HG03280 (cell line): ENCODE measurements at regions not wholly inside any gene's neighbourhood (a gene's known extent, or its start where the extent isn't known, plus 50 kb on each side); places are given as distances from the start of the nearest gene placed in this dataset.

Experiments used
- ATAC-seq: cut with Tn5 transposase; IDR thresholded peaks from one replicate; pipeline ENCODE4 v1.9.1; 2021; ENCODE audit warnings: mild to moderate bottlenecking, moderate library complexity; ENCODE audit not compliant: unreplicated experiment

DNA sequence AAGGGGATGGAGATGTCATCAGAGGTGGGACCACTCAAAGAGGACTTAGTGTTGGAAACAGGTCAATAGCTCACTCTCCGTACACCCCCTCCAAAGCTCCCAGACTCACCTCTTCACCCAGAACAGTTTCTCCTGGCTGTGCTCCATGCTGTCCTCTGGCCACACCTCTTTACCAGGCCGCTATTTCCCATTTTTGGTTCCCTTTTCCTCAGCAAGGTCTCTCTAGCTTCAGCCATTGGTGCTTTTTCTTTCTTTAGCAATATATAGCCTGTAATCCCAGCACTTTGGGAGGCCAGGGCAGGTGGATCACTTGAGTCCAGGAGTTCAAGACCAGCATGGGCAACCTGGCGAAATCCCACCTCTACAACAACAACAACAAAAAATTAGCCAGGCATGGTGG lies 123.6 kb upstream of the SMAD3 start:
- no peak for ATAC-seq

DNA sequence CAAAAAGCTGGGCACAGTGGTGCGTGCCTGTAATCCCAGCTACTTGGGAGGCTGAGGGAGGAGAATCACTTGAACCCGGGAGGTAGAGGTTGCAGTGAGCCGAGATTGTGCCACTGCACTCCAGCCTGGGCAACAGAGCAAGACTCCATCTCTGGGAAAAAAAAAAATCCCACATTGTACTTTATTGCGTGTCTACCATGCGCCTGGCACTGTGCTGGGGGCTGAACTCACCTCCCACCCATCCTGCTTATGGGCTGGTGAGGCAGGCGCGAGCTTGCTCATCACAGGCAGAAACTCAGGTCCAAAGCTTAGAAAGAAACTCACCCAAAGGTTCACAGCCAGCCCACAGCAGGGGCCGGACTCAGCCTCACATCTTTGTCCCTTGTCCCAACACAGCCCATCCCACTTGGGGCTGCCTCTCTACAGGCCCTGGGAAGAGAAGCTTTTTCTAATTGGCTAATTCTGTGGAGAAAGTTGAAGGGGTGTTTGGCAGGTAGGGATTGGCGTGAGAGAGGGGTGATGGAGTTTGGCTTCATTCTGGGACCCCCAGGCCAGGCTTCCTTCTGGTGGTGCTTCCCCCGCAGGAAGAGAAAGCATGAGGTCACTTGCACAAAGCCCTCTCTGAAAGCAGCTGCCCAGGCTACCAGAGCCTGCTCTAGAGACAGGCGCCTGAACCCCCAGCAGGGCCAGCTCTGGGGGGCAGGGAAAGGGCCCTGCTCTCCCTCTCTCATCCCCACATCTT lies 122.6 kb upstream of the SMAD3 start:
- ATAC-seq: no peak

DNA sequence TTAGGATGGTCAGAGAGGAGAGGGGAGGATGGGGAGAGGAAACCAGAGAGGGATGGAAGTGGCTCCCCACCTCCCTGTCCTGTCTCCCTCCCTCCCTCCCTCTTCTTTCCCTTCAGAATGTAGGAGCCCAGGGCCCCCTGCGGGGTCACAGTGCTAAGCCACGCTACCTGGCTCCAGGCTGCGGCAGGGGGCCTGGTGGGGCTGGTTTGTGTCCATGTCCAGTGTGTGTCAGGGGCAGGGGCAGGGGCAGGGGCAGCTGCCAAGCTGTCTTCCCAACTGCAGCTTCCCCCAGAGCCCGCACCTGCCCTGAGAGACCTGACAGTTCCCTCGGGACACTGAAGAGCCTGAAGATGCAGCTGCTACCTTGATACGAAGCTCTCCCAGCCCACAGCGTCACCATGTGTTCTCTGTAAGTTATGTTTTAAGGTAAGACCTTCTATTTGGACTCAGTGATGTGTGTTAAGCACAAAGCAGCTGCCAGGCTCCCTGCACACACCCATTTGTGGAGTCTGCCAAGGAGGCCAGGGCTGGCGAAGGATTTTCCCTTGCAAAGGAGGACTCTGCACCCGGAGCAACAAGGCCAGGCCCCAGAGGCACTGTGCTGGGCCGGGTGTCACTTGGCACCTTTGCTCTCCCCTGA lies 121.8 kb upstream of the SMAD3 start:
- no peak for ATAC-seq

DNA sequence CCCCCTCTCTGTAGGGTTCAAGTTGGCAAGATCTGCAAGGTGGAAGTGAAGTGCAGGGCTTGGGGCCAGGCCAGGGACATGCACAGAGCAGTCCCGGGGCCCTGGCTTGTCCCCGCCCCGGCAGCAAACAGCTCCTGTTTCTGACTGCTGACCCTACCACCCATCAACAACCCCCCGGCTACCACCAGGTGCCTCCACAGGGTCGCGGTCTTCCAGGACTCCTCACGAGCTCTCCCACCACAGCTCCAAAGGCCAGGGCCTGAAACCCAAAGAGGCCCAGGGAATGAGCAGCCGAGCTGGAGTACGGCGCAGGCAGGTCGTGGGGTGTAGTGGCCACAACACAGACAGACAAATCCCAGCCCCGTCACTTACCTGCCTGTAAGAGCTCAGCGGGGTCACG lies 121.3 kb upstream of the SMAD3 start:
- ATAC-seq: no peak

DNA sequence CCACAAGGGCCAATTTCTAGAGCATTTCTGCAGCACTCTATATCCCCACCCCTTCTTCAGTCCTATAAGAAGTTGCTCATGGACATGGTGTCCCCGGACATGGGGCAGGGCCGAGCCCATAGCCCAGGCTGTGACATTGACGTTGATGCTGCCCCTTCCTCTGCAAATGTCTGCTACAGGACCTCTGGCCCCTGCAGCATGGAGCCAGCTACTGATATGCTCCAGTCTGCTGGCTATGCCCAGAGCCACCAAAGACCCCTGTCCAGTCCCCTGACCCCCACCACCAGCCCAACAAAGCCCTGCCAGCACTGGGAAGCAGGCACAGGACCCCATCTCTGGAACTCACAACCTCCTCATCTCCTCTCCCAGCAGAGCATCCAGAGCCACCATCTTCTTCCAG lies 120.1 kb upstream of the SMAD3 start:
- ATAC-seq: no peak

DNA sequence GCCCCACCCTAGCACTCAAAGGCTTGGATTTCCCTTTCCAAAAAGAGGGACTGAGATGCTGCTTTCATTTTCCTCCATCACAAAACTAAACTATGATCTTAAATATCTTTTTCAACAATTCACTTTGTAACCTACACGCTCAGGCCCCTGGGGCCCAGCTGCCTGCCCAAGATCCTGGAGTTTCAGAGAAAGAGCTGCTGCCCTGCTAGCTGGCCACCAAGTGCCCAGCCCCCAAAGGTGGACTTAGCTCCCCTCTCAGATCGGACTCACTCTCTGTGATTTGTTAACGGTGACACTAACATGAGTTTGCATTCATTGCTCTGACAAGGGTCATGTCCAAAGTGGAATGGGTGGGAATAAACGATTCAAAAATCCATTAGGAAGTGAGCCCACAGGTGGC lies 119.6 kb upstream of the SMAD3 start:
- ATAC-seq: no peak

DNA sequence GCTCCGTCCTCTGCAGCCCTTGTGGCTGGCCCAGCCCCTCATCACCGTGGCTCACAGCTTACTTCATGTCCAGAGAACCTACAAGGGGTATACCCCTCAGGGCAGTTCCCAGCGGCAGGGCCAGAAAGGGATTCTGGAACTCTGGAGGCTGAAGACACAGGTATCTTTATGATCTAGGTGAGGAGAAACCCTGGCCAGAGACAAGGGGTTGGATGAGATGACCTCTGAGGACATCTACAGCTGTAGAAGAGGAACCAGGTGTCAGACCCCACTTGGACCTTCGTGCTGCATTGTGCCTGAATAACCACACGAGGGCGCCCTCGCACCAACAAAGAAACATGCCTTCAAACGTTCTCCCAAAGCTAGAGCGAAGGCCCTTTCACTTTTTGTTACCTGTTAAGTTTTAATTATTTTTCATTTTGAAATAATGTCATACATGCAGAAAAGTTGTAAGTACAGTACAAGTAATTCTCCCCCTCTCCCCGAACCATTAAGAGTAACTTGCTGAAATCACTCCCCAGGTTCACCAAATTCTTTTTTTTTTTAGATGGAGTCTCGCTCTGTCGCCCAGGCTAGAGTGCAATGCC lies 118.7 kb upstream of the SMAD3 start:
- ATAC-seq: no peak

DNA sequence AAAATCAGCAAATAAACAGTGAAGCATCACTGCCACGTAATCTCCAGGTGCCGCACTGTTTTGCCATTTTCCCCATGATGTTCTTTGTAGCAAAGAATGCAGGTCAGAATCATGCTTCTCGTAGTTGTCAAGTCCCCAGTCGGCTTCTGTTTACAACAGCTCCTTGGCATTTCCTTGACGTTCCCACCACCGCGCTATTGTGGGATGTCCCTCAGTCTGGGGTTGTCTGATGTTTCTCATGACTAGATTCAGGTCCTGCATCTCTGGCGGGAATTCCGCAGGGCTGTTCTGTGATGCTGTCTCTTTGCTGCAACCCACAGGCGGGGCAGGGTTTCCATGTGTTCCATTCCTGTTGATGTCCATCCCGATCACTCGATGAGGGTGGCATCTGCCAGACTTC lies 117.9 kb upstream of the SMAD3 start:
- no peak for ATAC-seq

DNA sequence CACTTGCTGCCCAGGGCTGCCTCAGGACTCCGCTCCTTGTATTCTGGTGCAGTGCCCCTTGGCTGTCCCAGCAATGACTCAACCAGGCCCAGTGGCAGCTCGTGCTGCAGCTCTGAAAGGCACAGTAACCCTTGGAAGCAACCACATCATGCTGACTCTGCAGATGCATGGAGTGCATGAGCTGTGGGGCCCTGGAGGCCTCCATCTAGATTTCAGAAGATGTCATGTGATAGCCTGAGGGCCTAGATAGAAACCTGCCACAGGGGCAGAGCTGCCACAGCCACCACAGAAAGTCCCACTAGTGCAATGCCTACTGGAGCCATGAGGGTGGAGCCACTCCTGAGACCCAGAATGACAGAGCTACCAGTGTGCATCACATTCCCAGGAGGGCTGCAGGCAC lies 117.1 kb upstream of the SMAD3 start:
- ATAC-seq: no peak

DNA sequence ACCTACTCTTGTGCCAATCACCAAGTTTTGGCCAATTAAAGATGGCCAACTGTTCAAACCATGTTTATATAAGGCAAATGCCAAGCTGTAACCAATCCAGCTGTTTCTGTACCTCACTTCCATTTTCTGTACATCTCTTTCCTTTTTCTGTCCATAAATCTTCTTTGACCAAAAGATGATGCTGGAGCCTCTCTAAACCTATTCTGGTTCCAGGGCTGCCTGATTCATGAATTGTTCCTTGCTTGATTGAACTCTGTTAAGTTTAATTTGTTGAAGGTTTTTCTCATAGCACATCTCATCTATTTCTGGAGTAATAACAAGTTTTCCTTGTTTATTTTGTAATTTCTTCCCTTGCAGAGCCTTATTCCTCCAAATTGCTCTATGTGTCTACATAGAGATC lies 115.3 kb upstream of the SMAD3 start:
- no peak for ATAC-seq

DNA sequence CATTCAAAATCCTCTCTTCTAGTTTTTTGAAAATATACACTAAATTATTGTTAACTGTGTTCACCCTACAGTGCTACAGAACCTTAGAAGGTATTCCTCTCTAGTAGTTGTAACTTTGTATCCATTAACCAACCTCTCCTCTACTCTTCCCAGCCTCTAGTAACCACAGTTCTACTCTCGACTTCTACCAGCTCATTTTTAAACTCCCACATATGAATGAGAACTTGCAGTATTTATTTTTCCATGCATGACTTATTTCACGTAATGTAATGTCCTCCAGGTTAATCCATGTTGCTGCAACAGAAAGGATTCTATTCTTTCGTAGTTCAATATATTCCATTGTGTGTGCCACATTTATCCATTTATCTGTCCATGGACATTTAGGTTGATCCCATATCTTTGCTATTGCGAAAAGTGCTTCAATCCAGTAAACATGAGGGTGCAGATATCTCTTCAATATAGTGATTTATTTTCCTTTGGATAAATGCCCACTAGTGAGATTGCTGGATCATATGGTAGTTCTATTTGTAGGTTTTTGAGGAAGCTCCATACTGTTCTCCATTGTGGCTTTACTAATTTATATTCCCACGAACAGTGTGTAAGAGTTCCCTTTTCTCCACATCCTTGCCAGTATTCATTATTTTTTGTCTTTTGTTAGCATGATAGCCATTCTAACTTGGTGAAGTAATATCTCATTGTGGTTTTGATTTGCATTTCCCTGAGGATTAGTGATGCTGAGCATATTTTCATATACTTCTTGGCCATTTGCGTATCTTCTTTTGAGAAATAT lies 113.7 kb upstream of the SMAD3 start:
- no peak for ATAC-seq

DNA sequence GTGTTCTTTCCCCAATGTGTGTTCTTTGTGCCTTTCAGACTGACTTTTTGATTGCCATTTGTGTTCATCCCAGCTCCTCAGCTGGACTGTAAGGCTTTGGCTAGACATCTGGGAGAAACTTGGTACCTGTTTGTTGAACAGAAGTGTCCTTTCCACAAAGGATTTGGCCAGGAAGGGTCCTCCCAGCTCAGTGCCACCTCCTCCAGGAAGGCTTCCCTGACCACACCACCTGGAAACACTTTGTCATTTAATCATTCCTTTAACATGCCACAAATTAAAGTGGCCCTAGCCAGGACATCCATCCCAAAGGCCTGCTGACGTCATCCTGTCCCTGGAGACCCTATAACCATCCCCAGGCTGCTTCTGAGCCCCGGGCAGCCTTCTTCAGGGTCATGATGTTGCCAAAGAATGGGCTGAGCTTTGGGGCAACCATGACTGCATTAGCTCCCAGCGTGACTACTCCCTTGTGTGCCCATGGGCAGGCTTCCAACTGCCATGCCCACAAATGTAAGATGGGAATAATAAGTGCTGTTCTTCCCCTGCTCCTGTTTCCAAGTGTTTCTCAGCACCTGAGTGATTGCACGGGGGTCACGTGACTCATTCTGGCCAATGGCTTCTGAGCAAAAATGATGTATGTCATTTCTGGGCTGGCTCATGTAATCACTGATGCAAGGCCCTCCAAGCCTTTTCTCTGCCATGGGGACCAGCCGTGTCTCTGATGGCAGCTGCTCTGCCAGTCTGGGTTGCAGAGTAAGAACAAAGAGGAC lies 112.5 kb upstream of the SMAD3 start:
- ATAC-seq: no peak

DNA sequence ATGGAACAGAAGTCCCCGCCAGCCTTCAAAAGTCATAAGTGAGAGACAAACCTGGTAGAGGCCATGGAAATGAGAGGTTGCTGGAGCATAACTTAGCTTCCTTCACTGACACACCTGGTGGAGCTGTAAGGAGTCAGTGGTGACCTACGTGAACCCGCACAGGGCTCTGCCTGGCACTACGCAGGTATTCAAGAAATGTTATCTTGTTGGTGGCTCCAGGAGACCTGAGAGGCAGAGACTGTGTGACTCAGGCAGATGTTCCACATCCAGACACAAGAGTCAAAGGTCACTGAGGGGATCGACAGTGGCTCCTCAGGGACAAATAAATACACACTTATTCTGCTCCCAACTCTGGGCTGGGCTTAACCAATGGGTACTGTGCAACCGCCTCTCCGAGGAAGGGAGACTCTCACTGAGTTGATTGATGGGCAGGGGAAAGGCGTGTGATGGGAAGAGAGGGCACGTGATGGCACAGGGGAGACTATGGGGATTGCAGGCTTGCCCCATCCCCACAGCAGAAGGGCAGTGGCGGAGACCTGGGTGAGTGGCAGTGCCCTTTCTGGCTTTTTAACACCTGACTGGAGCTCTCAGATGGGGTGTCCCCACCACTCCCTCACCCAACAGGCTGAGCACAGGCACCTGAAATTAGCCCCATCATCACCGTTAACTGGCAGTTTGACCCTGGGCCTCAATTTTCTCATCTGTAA lies 111.7 kb upstream of the SMAD3 start:
- ATAC-seq: no peak

DNA sequence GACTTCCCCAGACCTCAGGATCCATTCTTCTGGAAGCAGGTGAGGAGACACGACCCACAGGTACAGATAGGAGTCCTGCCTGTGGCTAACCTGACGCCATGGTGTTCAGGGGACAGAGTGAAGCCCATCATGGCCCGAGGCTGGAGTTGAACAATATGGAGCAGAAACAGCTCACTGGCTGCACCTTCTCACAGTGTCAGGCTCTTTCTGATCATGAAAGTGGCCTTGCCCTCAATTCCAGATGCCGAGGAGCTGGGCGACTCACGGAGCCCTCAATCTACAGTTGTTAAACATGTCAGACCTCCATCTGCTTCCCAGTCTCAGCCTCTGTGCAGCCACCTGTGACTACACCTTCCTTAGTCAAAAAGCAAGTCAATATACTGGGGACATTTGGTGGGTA lies 110.8 kb upstream of the SMAD3 start:
- ATAC-seq: no peak

DNA sequence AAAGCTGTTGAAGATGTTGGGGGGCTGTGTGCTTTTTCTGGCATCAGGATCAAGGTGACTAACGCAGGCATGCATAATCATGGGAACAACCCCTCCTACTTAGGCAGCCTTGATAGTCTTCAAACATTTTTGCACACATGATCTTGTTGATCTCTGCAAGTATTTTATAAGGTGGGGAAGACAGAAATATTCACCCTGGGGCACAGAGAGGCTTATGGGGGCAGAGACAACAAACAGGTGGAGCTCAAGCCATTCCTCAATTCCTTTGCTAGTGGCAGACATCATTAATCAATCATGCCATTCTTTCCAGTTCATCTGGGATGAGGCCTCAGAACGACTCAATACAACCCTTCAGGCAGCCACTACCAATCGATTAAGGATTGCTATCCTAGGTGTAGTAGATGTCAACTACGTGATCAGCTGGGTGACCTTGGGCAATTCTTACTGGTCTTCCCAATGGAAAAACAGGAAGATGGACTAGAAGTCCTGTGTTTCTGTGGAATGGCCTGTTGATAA lies 110.3 kb upstream of the SMAD3 start:
- ATAC-seq: no peak

DNA sequence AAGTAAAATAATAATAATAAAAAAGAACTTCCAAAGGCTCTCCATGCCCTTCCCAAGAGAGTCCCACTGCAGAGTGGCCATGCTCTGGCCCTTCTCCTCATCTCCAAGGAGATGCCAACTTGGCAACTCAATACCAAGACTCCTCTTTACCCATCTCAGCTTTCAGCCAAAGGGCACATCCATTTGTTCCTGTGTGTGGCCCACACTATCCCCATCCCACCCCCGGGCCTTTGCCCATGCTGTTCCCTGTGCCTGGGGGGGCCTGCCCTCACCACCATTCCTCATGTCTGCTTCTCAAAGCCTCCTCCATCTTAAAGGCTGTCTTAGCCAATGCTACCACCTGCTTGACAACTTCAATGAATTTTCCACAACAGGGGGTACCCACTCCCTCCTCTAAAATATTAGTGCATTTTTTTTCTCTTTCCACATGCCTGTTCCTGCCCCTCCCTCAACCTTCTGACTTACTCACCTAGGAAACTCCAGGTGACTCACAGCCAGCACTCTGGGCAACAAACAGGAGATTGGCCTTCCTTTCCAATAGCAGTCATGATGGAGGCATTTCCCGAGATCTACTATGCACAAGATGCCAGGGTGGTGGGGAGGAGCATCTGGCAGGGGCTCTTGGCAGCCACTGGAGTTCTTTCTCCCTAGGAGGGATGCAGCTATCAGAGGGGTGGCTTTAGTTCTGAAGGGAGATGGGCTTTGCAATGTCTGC lies 109.4 kb upstream of the SMAD3 start:
- ATAC-seq: no peak

DNA sequence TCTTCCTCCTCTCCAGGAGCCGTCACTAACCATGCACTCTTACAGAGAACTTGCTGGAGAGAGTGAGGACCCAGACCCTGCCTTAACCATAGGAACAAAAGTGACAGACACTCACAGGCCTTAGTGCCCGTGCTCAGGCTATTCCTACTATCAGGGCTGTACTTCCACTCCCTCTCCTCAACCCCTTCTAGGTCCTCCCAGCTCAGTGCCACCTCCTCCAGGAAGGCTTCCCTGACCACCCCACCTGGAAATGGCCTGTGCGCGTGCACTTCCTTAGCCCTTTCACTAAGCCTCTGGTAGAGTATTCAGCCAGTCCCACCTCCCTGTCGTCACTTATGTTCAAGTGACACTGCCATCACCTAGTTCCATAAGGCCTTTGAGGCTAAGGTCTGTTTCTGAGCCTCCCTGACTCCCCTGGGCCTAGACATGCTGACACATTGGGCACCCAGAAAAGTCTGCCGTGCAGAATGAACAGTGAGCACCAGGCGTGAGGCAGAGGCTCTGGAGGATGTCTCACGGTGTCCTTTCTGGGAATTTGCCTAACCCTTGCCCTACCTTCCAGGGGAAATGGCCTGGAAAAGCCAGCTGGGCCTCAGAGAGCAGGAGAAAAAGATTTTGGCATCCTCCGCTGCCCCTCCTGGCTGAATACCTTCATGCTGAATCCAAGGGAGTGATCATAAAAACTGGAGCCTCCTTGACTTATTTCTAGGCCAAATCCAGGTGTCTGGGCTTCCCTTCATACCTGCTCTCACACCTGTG lies 108.6 kb upstream of the SMAD3 start:
- ATAC-seq: no peak

DNA sequence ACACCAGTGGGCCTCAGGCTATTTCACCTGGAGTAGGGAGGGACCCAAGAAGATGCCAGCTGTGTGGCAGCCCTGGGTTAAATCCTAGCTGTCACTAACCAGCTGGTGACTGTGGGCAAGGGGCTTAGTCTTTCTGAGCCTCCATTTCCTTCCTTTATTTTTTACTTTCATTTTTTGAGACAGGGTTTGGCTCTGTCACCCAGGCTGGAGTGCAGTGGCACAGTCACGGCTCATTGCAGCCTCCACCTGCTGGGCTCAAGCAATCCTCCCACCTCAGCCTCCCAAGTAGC lies 108.0 kb upstream of the SMAD3 start:
- no peak for ATAC-seq

DNA sequence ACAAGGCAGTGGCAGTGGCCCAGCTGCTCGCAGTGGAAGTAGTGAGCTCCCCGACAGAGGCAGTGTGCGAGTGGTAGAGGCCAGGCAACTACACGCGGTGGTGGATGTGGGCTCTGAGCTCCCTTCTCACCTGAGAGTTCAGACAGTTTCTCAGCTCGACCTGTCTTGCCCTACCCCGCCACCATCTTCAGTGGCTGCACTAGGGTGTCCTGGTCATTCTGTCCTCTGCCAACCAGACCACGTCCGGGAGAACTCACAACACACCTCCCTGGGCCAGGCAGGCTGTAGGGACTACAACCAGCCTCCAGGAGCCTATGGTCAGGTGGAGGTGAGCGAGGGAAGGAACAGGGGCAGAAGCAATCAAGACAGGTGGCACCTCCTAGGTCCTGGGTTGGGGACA lies 106.3 kb upstream of the SMAD3 start:
- ATAC-seq: no peak
